ENCODE measurements at regions not wholly inside any gene's neighbourhood (a gene's known extent, or its start where the extent isn't known, plus 50 kb on each side); places are given as distances from the start of the nearest gene placed in this dataset.
"Not testable (repeated sequence)": the region's sequence is repeated elsewhere in the genome, so short reads cannot be mapped to it uniquely, and the experiment has no call there.

GRCh38 chr7:80082213-80082612 is 52.4 kb upstream of the GNAI1 start:
- no peak for DNase-seq (ENCODE audit: low read depth in 2 of 2)

DNA sequence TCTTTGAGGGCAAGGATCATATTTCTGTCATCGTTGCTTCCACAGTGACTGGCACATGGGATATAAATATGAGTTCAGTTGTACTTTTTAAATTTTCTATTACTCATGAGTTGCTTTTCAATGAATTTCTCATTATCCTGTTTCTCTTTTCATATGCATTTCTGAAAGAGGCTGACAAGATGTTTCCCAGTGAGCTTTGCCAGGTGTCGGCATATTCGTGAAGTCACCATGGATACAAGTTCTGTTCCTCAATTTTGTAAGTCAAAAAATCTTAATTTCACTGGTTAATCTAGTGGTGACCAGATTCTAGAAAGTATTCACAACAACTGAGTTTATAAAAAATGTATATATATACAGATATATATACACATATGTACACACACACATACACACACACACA is 55.7 kb upstream of the GNAI1 start:
- no peak for DNase-seq (ENCODE audit: low read depth in 2 of 2)

- DNase-seq (ENCODE audit: low read depth in 2 of 2), result peak in 1 of 2 donors; percentile 14
Observed at GRCh38 chr7:80078159-80078731, 56.4 kb upstream of the GNAI1 start.

GRCh38 chr7:80070391-80070790 is 64.2 kb upstream of the GNAI1 start:
- DNase-seq (ENCODE audit: low read depth in 2 of 2), result no peak

DNA sequence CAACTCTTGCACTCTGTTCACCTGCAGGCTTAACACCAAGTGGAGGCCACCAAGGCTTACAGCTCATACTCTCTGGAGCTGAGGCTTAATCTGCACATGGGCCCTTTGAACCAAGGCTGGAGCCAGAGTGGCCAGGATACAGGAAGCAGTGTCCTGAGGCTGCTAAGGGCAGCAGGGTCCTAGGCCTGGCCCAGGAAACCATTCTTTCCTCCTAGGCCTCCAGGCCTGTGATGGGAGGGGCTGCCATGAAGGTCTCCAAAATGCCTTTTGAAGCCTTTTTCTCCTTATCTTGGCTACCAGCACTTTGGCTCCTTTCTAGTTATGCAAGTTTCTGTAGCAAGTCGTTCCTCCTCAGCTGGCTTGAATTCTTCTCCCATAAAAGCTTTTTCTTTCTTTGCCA is 68.0 kb upstream of the GNAI1 start:
- no peak for DNase-seq (ENCODE audit: low read depth in 2 of 2)

GRCh38 chr7:80063834-80064233 is 70.8 kb upstream of the GNAI1 start:
- DNase-seq (ENCODE audit: low read depth in 2 of 2), result no peak

DNA sequence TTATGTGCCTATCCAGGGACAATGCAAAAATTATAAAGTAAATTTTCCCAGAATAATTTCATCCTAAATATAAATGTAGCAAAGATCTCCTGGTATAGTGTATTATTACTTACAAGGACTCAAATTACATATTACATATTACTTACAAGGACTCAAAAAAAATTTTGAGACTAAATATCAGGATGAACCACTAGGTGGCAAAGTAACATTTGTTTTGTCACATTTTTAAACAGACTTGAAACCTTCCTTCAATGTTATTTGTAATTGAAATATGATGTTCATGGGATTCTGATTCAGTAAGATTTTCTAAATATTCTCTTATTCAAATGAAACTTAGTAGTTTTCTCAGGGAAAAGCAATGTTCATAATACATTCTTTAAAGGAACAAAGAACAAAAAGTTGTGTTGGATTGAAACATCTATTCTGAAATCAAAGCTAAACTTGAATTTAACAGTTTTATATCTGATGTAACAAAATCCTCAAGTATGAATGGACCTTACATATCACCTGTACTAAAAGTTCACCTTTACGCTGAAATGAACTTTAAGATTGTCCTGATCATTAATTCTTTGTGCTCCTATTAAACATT is 74.3 kb upstream of the GNAI1 start:
- DNase-seq (ENCODE audit: low read depth in 2 of 2), result no peak

DNA sequence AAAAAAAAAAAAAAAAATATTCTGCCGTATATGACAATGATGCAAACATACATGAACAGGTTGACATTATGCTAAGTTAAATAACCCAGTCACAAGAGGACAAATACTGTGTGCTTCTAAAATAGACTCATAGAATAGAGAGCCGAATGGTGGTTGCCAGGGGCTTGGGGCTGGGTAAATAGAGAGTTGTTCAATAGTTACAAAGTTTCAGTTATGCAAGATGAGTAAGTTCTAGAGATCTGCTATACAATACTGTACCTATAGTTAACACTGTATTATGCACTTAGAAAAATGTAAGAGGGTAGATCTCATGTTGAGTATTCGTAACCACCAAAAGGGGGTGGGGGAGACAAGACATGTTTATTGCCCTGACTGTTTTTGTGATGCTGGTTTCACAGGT is 77.1 kb upstream of the GNAI1 start:
- DNase-seq (ENCODE audit: low read depth in 2 of 2), result no peak

DNA sequence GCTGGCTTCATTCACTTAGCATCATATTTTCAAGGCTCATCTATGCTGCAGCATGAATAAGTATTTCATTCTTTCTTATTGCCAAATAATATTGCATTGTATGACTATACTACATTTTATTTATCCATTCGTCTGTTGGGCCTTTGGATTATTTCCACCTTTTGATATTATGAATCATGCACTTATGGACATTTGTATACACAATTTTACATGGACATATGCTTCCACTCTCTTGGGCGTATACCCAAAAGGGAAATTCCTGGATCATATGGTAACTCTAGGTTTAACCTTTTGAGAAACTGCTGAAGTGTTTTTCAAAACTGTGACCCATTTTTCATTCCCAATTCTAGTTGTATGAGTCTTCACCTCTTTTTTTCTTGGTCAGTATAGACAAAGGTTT is 80.3 kb upstream of the GNAI1 start:
- no peak for DNase-seq (ENCODE audit: low read depth in 2 of 2)

DNA sequence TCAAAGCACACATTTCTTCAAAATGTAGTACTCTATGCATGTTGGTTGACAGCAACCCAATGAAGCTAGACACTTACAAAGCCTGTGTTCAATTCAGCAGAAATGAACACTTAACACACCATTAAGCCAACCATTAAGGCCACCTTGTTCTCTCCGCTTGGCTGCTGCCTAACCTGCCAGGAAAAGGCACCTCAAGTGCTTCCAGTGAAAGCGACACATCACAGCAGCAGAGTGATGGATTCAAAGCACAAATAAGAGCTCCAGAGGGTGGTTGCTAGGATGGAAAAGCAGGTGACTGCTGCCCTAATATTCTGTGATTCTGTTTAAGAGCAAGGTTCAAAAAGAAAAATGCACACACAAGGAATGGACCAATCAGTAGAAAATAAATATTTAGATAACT is 81.5 kb upstream of the GNAI1 start:
- no peak for DNase-seq (ENCODE audit: low read depth in 2 of 2)

GRCh38 chr7:80047856-80048459 is 86.7 kb upstream of the GNAI1 start:
- no peak for DNase-seq (ENCODE audit: low read depth in 2 of 2)

- no peak for DNase-seq (ENCODE audit: low read depth in 2 of 2)
Observed at GRCh38 chr7:80047032-80047431, 87.6 kb upstream of the GNAI1 start.

- DNase-seq (ENCODE audit: low read depth in 2 of 2), result no peak
Observed at GRCh38 chr7:80044796-80045195, 89.8 kb upstream of the GNAI1 start.

DNA sequence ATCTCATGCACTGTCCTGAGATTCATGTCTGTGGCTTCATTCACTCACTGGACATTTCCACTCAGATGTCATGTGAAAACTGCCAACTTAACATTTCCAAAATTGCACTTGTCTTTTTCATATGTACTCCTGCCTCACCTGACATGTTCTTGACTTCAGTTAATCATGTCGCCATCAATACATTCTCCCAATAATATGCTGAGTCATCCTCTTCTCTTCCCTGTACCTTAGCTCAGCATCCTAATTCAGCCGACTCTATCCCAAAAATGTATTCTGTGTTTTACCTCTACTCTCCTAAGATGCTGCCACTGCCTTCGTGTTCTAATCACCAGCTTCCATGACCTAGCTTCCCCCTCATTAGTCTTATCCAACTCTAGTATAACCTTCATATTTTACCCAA is 93.9 kb upstream of the GNAI1 start:
- DNase-seq (ENCODE audit: low read depth in 2 of 2), result no peak

DNA sequence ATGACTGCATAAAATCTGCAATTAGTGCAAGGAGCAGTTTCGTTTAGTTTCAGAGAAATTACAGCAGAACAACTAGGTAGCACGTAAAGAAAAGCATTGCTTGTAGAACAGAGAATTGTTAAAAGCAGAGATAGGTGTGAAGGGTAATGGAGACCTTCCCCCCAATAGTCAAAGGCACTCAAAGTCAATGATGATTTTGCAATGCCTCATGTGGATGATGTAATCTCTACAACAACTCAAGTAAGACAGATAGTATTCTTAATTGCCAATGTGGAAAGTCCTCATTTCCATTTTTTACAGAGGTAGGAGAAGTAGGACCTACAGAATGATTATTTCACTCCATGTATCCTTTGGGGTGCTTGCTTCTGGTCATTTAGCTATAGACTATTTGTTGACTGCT is 94.3 kb upstream of the GNAI1 start:
- no peak for DNase-seq (ENCODE audit: low read depth in 2 of 2)

DNA sequence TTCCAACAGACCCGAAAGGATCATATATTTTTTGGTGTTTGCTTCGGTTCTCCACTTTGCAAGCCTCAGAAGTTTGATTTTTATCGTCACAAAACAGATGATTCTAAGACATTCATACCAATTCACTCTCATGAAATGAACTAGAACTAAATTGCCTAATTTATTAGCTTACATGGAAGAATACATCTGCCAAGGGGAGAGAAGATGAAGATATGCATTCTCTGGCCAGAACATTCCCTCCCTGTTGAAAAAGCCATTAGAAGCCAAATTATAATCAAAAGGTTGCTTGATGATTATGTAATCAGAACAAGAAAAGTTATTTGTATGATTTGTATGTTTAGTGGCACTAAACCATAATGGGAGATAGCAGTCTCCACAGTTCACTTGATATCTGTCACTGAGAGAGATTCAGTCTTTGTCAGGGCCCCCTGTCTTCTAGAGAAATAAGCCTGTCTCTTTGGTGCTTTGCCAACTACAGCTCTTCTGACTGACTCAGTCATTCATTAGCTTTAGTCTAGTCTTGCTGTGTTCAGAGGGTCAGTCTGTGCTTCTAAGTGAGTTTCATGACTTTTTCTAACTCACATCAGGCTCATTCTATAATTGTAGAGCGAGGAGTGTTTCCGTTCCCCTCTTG is 95.3 kb upstream of the GNAI1 start:
- DNase-seq (ENCODE audit: low read depth in 2 of 2), result no peak

GRCh38 chr7:80037689-80038088 is 96.9 kb upstream of the GNAI1 start:
- no peak for DNase-seq (ENCODE audit: low read depth in 2 of 2)

DNA sequence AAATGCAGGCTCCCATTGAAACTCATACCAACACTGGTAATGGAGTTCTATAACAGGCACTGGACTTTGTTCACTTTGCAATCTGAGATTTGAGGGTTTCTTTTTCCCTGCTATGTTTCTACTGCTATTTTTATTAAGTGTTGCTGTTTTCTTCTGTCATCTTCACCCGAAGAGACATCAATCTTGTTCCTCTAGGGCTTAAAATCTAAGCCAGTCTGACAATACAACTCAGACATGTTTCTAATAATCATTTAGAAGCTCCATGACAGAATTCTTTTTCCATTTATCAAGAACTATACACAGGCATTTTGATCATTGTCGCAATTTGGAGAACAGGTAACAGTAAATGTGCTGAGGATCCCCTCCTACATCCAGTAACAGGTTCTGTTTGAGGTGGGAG is 98.5 kb upstream of the GNAI1 start:
- no peak for DNase-seq (ENCODE audit: low read depth in 2 of 2)

GRCh38 chr7:80028717-80029116 is 105.9 kb upstream of the GNAI1 start:
- no peak for DNase-seq (ENCODE audit: low read depth in 2 of 2)

DNA sequence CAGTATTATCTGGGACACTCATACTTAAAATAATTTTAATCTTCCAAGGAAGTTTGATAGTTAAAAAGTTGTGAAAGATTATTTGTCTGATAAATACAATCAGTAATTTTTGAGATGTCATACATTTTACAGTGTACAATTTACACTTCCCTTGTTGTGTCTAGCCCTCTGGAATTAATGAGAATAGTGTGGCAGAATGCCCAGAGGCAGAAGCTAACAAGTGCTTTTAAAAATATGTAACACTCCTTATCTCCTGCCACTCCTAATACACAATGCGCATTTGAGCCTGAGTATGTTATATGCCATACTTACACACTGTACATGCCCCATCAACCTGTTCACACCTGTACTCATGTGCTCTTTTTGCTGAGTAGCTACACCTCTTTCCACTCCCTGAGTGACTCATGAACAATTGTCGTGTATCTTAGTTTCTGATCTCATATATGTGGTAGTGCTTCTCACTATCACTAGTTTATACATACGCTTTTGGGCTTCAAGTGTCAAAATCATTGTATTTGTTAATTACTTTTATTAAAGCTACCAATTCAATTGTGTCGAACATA is 106.9 kb upstream of the GNAI1 start:
- DNase-seq (ENCODE audit: low read depth in 2 of 2), result no peak

DNA sequence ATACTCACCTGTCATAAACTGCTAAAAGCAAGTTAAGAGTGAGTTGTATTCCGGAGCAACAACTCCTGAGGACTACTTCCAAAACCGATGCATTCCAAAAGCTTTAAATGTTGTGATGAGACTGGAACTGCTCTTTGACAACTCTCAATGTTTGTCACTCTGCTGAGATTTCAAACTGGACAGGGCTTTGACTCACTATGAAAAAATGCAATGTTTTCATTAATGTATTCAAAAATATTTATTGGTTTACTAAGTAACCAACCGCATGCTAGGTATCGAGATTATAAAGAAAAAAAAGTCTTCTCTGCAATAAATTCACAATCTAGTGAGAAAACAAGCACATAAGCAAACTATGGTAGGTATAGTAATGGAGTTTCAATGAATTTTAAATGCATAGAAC is 107.9 kb upstream of the GNAI1 start:
- no peak for DNase-seq (ENCODE audit: low read depth in 2 of 2)

DNA sequence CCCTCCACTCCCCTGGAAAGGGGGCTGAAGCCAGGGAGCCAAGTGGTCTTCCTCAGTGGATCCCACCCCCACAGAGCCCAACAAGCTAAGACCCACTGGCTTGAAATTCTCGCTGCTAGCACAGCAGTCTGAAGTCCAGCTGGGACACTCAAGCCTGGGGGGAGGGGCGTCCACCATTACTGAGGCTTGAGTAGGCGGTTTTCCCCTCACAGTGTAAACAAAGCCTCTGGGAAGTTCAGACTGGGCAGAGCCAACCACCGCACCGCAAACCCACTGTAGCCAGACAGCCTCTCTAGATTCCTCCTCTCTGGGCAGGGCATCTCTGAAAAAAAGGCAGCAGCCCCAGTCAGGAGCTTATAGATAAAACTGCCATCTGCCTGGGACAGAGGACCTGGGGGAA is 114.4 kb upstream of the GNAI1 start:
- DNase-seq (ENCODE audit: low read depth in 2 of 2), result not testable (repeated sequence)

DNA sequence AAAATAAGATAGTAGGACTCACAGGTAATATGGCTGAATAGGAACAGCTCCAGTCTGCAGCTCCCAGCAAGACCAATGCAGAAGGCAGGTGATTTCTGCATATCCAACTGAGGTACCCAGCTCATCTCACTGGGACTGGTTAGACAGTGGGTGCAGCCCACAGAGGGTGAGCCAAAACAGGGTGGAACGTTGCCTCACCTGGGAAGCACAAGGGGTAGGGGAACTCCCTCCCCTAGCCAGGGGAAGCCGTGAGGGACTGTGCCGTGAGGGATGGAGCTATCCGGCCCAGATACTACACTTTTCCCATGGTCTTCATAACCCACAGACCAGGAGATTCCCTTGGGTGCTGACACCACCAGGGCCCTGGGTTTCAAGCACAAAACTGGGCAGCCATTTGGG is 114.8 kb upstream of the GNAI1 start:
- DNase-seq (ENCODE audit: low read depth in 2 of 2), result not testable (repeated sequence)

All from stimulated activated CD4-positive, alpha-beta T cell treated with anti-CD3 and anti-CD28 coated beads, Interleukin-1b, Interleukin-23, amount 100 ng/mL, for 4 hours (primary cell).